Stimulated activated CD8-positive, alpha-beta memory T cell treated with anti-CD3 and anti-CD28 coated beads, Interleukin-2, amount 100 ng/mL, for 48 hours (primary cell): ENCODE measurements at regions not wholly inside any gene's neighbourhood (a gene's known extent, or its start where the extent isn't known, plus 50 kb on each side); places are given as distances from the start of the nearest gene placed in this dataset.

Experiments used
- DNase-seq, 2 donors: peaks; one replicate each; pipeline ENCODE4 v3.0.0-alpha.2; 2020; ENCODE audit warnings: low read depth in 2 of 2

- no peak for DNase-seq
Observed at GRCh38 chr15:91737151-91737818, 116.2 kb upstream of the SLCO3A1 start.

- DNase-seq = no peak
Observed at GRCh38 chr15:91741986-91742385, 111.5 kb upstream of the SLCO3A1 start.

- DNase-seq = no peak
Observed at GRCh38 chr15:91751611-91752010, 101.9 kb upstream of the SLCO3A1 start.

- no peak for DNase-seq
Observed at GRCh38 chr15:91752081-91752785, 101.3 kb upstream of the SLCO3A1 start.

GRCh38 chr15:91759560-91759959 lies 93.9 kb upstream of the SLCO3A1 start:
- no peak for DNase-seq

- no peak for DNase-seq
Observed at GRCh38 chr15:91765660-91766059, 87.8 kb upstream of the SLCO3A1 start.

GRCh38 chr15:91769476-91769875 lies 84.0 kb upstream of the SLCO3A1 start:
- no peak for DNase-seq

- DNase-seq = no peak
Observed at GRCh38 chr15:91769894-91770293, 83.6 kb upstream of the SLCO3A1 start.

GRCh38 chr15:91776104-91776503 lies 77.4 kb upstream of the SLCO3A1 start:
- no peak for DNase-seq

- no peak for DNase-seq
Observed at GRCh38 chr15:91779960-91780359, 73.5 kb upstream of the SLCO3A1 start.

- no peak for DNase-seq
Observed at GRCh38 chr15:91780387-91780786, 73.1 kb upstream of the SLCO3A1 start.

GRCh38 chr15:91782221-91782620 lies 71.3 kb upstream of the SLCO3A1 start:
- DNase-seq = no peak

- no peak for DNase-seq
Observed at GRCh38 chr15:91783008-91783407, 70.5 kb upstream of the SLCO3A1 start.

GRCh38 chr15:91783451-91783850 lies 70.1 kb upstream of the SLCO3A1 start:
- no peak for DNase-seq

GRCh38 chr15:91784973-91785709 lies 68.4 kb upstream of the SLCO3A1 start:
- DNase-seq = no peak

GRCh38 chr15:91787198-91787597 lies 66.3 kb upstream of the SLCO3A1 start:
- no peak for DNase-seq

GRCh38 chr15:91789136-91789535 lies 64.4 kb upstream of the SLCO3A1 start:
- DNase-seq = no peak

- no peak for DNase-seq
Observed at GRCh38 chr15:91790836-91791235, 62.7 kb upstream of the SLCO3A1 start.

GRCh38 chr15:91793771-91794170 lies 59.7 kb upstream of the SLCO3A1 start:
- no peak for DNase-seq

GRCh38 chr15:91795235-91795634 lies 58.3 kb upstream of the SLCO3A1 start:
- DNase-seq = no peak

- no peak for DNase-seq
Observed at GRCh38 chr15:91801836-91802534, 51.5 kb upstream of the SLCO3A1 start.

GRCh38 chr15:91803260-91803659 lies 50.2 kb upstream of the SLCO3A1 start:
- no peak for DNase-seq
